Glutamatergic neuron (in vitro differentiated cells): ENCODE measurements at regions not wholly inside any gene's neighbourhood (a gene's known extent, or its start where the extent isn't known, plus 50 kb on each side); places are given as distances from the start of the nearest gene placed in this dataset.
A peak's percentile ranks its signal among the peaks of the same experiment; 100 is the strongest.
"Not testable (repeated sequence)": the region's sequence is repeated elsewhere in the genome, so short reads cannot be mapped to it uniquely, and the experiment has no call there.

ENCODE experiments used
- DNase-seq: peaks from one replicate; pipeline ENCODE4 v3.0.0; 2022
- H3K27ac Mint-ChIP-seq: one replicate; pipeline ENCODE4 v1.8.0; 2020; ENCODE audit warnings: mild to moderate bottlenecking, mixed read lengths, inconsistent platforms; ENCODE audit not compliant: unreplicated experiment
- H3K27me3 Mint-ChIP-seq: one replicate; pipeline ENCODE4 v1.8.0; 2020; ENCODE audit warnings: mild to moderate bottlenecking, moderate library complexity, mixed read lengths, inconsistent platforms; ENCODE audit not compliant: unreplicated experiment
- H3K36me3 Mint-ChIP-seq: one replicate; pipeline ENCODE4 v1.8.0; 2020; ENCODE audit warnings: mild to moderate bottlenecking, mixed read lengths, inconsistent platforms; ENCODE audit not compliant: unreplicated experiment
- H3K4me1 Mint-ChIP-seq: one replicate; pipeline ENCODE4 v1.8.0; 2020; ENCODE audit warnings: mild to moderate bottlenecking, low read depth, mixed read lengths, inconsistent platforms; ENCODE audit not compliant: unreplicated experiment
- H3K4me3 Mint-ChIP-seq: one replicate; pipeline ENCODE4 v1.8.0; 2020; ENCODE audit warnings: mild to moderate bottlenecking, mixed read lengths, inconsistent platforms; ENCODE audit not compliant: unreplicated experiment
- H3K9me3 Mint-ChIP-seq: one replicate; pipeline ENCODE4 v1.8.0; 2020; ENCODE audit warnings: mild to moderate bottlenecking, moderate library complexity, mixed read lengths, inconsistent platforms; ENCODE audit not compliant: unreplicated experiment

DNA sequence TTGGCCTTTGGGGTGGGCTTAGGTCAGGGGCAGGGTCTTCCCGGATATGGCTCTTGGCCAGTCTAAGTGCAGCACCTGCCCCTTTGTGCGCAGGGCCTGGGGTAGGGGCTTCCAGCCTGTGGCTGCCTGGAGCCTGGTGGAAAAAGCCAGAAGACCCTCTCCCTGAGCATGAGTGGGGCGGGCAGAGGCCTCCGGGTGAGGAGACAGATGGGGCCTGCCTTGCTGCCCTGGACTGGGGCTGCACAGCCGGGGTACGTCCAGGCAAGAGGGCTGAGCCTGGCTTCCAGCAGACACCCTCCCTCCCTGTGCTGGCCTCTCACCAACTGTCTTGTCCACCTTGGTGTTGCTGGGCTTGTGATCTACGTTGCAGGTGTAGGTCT is 142.8 kb downstream of the TMEM121 start:
- not testable (repeated sequence) for DNase-seq, H3K27ac Mint-ChIP-seq, H3K4me1 Mint-ChIP-seq, H3K36me3 Mint-ChIP-seq, H3K4me3 Mint-ChIP-seq
- H3K27me3 Mint-ChIP-seq, result peaks cover 12% of the 10 kb centered on the region
- H3K9me3 Mint-ChIP-seq, result peaks cover 22% of the 10 kb centered on the region

DNA sequence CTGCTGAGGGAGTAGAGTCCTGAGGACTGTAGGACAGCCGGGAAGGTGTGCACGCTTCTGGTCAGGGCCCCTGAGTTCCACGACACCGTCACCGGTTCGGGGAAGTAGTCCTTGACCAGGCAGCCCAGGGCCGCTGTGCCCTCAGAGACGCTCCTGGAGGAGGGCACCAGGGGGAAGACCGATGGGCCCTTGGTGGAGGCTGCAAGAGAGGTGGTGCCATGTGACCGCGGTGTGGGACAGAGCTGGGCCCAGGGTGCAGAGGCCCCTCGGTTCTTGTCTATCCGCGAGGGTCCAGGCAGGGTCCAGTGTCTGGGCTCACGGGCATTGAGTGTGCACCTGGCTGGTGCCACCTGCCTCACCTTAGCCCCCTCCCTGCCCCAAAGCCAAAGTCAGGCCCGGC is 143.3 kb downstream of the TMEM121 start:
- Mint-ChIP-seq H3K9me3 (peaks cover 22% of the 10 kb centered on the region), H3K27me3 (peaks cover 12% of the 10 kb centered on the region)
- H3K4me1 Mint-ChIP-seq, H3K4me3 Mint-ChIP-seq, H3K36me3 Mint-ChIP-seq, DNase-seq, H3K27ac Mint-ChIP-seq: not testable (repeated sequence)

DNA sequence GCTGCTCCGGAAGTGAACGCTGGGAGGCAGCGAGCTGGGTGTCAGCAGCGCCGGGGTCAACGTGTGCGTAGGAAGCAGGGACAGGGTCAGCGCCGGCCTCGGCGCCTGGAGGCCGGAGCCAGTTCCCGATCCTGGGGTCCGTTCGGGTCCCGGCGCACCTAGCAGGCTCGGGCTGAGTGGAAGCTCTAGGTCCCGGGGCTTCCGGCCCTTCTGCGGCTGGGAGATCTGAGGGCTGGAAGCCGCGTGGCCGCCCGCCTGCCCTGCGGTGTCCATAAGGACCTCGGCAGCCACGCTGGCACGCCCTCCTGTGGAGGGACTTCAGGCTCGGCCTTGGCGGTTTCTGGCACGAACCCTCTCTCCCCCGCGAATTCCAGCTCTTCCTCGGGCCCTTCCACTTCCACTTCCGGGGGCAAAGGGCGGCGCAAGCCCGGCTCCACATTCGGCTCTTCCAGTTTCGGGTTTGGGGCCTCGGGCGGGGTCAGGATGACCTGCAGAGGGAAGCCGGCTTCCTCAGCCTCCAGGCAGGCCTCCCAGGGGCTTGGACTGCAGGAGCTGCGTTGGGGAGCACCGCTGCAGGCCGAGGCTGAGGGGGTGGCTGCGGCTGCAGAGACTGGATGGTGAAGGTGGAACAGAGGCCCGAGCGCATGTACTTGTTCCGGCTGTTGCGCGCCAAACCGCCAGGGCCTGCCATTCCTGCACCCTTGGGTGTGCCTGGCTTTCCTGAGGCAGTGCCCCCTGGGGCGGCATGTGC is 146.2 kb downstream of the TMEM121 start:
- H3K9me3 Mint-ChIP-seq, result peaks cover 19% of the 10 kb centered on the region
- H3K36me3 Mint-ChIP-seq, H3K4me1 Mint-ChIP-seq, H3K27ac Mint-ChIP-seq, H3K27me3 Mint-ChIP-seq, DNase-seq, H3K4me3 Mint-ChIP-seq: not testable (repeated sequence)

DNA sequence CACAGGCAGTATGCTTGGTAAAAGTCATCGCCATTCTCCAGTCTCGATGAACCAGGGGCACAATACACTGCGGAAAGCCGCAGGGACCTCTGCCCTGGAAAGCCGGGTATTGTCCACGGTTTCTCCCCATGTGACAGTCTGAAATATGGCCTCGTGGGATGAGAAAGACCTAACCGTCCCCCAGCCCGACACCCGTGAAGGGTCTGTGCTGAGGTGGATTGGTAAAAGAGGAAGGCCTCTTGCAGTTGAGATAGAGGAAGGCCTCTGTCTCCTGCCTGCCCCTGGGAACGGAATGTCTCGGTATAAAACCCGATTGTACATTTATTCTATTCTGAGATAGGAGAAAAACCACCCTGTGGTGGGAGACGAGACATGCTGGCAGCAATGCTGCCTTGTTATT is 149.1 kb downstream of the TMEM121 start:
- not testable (repeated sequence) for H3K27me3 Mint-ChIP-seq, H3K36me3 Mint-ChIP-seq, H3K27ac Mint-ChIP-seq, H3K4me3 Mint-ChIP-seq, DNase-seq, H3K4me1 Mint-ChIP-seq
- peaks cover 12% of the 10 kb centered on the region for H3K9me3 Mint-ChIP-seq

DNA sequence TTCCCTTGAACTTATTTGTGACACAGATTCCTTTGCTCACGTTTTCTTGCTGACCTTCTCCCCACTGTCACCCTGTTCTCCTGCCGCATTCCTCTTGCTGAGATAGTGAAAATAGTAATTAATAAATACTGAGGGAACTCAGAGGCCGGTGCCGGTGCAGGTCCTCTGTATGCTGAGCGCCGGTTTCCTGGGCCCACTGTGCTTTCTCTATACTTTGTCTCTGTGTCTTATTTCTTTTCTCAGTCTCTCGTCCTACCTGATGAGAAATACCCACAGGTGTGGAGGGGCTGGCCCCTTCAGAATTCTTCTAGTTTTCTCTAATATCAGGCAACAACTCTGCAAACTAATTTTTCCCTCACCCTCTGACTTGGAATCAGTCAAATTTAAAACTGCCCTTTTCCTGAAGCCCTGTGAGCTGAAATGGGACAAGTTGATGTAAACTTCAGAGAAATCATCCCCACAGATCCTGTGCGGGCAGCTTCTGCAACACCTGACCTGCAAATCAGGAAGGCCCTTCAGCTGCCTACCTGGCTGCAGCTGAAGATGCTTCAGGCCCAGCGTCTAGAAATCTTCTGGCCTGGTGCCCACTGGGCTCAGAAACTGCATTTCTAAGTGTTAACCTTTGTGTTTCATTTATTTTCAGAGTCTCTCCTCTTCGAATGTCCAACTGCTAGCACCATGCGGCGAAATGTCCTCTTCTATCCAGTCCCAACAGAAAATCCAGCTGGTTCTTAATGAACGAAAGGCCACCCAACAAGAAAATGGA is 149.7 kb downstream of the TMEM121 start:
- not testable (repeated sequence) for H3K4me1 Mint-ChIP-seq, H3K4me3 Mint-ChIP-seq, H3K27ac Mint-ChIP-seq

DNA sequence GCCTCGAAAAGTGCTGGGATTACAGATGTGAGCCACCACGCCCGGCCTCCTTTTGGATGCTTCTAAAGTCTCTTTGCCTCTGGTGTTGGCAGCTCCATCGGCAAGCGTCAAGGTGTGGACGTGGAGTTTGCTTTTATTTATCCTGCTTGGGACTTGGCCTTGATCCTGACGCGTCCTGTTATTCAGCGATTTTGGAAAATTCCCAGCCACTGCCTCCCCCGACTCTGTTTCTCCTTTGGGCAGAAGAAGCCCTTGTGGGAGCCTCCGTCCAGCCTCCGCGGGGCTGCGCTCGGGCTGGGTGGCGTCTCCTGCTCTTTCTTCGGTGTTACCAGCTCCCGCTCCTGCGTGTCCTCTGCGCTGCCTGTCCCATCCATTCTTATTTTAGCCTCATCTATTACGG is 151.7 kb downstream of the TMEM121 start:
- not testable (repeated sequence) for H3K36me3 Mint-ChIP-seq, DNase-seq, H3K27me3 Mint-ChIP-seq, H3K4me1 Mint-ChIP-seq, H3K27ac Mint-ChIP-seq, H3K4me3 Mint-ChIP-seq
- H3K9me3 Mint-ChIP-seq, result peaks cover 15% of the 10 kb centered on the region

More for the DNA sequence above, 149.7 kb downstream of the TMEM121 start:
- not testable (repeated sequence) for H3K36me3 Mint-ChIP-seq, DNase-seq, H3K27me3 Mint-ChIP-seq
- peaks cover 10% of the 10 kb centered on the region for H3K9me3 Mint-ChIP-seq

DNA sequence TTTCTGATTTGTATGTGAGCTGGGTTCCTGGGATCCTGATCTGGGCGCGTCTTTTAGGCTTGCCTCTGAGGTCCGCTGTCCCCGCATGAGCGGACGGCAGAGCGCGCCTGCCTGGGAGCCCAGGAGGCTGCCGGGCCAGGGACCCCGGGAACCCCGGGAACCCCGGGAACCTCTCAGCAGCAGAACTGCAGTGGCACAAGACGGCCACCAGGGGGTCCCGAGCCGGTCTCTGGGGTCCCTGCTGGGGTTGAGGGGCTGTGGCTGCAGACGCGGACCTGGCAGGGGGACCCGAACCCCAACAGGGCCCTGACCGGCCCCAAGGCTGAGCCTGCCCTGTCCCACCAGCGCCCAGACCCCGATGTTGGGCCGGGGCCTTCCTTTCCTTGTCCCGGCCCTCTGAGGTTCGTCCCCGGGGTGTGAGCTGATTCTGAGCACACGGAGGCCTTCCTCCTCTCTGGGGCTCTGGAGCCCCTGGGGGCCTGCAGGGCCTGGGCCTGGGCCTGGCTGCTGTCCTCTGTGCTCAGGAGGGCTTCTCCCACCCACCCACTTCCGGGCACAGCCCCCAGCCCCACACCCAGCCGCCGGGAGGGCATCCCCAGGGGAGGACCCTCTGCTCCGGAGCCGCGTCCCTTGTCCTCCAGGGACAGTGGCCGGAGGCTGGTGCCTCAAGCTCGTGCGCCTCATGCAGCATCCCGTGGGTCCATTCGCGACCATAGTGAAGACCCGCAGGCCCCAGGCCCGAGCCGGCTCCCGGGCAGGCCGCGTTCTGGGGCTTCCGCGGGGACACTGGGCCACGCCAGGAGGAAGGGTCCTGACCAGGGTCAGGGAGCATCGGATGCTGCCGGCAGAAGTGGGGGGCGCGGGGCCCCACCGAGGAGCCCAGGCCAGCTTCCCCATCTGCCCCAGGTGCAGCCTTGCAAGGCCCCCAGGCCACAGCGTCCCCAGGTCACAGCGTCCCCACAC is 152.9 kb downstream of the TMEM121 start:
- H3K36me3 Mint-ChIP-seq, H3K27me3 Mint-ChIP-seq, H3K27ac Mint-ChIP-seq, H3K4me1 Mint-ChIP-seq, H3K4me3 Mint-ChIP-seq, DNase-seq: not testable (repeated sequence)
- H3K9me3 Mint-ChIP-seq, result peaks cover 10% of the 10 kb centered on the region

DNA sequence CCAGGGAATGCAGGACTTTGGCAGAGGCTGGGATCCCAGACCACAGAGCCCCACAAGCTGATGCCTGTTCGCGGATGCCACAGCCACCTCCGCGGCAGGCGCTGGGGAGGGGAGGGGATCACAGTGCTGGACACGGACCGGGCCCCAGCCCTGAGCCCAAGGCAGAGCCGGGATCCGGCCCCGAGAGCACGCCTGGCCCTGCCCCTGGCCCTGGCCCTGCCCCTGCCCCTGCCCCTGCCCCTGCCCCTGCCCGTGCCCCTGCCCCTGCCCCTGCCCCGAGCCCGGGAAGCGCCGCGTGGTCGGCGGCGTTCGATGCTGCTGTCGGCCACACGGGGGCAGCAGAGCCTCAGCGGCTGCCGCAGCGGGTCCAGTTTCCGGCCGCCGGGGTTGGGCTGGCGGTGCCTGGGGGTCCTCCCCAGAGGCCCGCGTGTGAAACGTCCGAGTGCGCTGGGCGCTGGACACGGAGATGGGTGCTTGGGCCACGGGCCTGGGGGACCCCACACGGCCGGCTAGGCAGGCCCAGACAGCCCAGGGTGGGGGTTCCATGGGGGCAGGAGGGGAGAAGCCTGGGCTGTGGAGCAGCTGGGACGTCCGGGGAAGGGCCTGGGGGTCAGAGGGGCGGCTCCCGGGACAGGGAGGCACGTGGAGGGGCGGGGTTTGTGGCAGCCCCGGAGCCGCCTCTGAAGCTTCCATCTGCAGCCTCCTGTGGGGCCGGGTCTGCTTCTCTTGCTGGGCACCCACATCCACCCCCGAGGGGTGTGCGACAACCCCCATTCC is 153.8 kb downstream of the TMEM121 start:
- not testable (repeated sequence) for H3K4me3 Mint-ChIP-seq, DNase-seq, H3K27ac Mint-ChIP-seq, H3K4me1 Mint-ChIP-seq, H3K27me3 Mint-ChIP-seq
- peaks cover 17% of the 10 kb centered on the region for H3K9me3 Mint-ChIP-seq
- peaks cover 11% of the 10 kb centered on the region for H3K36me3 Mint-ChIP-seq

DNA sequence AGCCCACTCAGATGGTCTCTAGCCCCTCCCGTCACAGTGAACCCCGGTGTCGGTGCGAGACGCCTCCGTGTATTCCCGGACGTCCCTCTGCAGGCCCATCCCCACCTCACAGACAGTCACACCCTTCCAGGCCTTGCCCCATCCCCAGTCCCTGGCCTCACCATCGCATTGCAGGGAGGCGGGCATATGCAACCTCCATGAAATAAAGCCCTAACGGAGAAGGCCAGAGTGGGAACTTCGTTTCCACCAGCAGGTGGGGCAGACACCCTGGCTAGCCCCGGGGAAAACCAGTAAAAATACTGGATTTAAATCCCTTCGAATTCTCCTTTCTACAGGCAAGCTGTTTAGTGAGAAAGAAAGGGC is 154.3 kb downstream of the TMEM121 start:
- not testable (repeated sequence) for H3K4me3 Mint-ChIP-seq, H3K4me1 Mint-ChIP-seq, H3K27ac Mint-ChIP-seq, DNase-seq
- peaks cover 12% of the 10 kb centered on the region for H3K36me3 Mint-ChIP-seq
- peaks cover 10% of the 10 kb centered on the region for H3K27me3 Mint-ChIP-seq
- H3K9me3 Mint-ChIP-seq, result peaks cover 18% of the 10 kb centered on the region

DNA sequence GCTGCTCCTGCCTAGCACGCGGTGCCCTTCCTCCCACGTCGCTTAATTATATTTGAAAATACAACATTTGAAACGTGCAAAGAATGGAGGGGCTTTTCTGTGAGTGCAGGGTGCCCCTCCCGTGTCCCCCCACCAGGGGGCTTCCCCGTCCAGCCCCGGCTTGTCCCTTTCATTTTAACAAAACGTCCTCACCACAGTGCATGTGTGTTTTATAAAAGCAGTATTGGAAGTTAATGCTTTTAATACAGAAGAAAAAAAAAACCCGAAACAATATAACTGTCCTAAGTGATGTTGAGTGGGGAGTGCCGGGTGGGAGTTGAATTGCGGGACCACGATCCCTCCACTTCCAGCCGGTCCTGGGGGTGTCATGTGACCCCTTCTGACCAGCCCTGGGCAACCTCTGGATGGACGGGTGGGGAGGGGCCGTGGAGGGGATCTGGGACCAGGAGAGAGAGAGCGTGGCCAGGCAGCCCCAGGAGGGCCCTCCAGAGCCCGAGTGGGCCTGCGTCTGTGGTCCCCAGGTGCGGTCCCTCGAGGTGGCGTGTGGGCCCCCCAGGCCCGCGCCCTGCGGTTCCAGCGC is 155.3 kb downstream of the TMEM121 start:
- not testable (repeated sequence) for DNase-seq, H3K4me1 Mint-ChIP-seq, H3K4me3 Mint-ChIP-seq
- Mint-ChIP-seq H3K9me3 (peaks cover 16% of the 10 kb centered on the region), H3K36me3 (peaks cover 12% of the 10 kb centered on the region), H3K27me3 (peaks cover 10% of the 10 kb centered on the region), H3K27ac (peak overlapping the region; percentile 12)

DNA sequence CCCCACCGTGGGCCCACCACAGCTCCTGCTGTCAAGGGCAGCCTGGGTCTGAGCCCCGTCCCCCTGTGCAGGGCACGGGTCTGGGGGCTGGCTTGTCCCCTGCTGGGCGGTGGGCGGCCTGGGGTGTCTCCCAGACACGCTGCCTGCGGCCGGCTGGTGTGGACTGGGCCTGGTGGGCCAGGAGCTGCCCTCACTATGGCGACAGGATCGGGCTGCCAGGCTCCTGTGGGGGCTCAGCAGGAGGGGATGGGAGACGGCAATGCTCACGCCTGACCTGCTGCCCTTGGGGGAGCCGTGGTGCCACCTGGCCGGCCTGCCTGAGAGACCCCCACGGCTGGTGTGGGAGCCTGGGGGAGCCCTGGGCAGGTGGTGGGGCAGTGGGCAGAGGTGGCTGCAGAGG is 156.1 kb downstream of the TMEM121 start:
- not testable (repeated sequence) for H3K27ac Mint-ChIP-seq, H3K4me3 Mint-ChIP-seq, H3K4me1 Mint-ChIP-seq, DNase-seq
- Mint-ChIP-seq H3K36me3 (peaks cover 15% of the 10 kb centered on the region), H3K9me3 (peaks cover 16% of the 10 kb centered on the region), H3K27me3 (peaks cover 16% of the 10 kb centered on the region)
